Hindlimb muscle (tissue), 1 donor: ENCODE measurements at regions not wholly inside any gene's neighbourhood (a gene's known extent, or its start where the extent isn't known, plus 50 kb on each side); places are given as distances from the start of the nearest gene placed in this dataset.
A peak's percentile ranks its signal among the peaks of the same experiment; 100 is the strongest.
"Not testable (repeated sequence)": the region's sequence is repeated elsewhere in the genome, so short reads cannot be mapped to it uniquely, and the experiment has no call there.

Experiments
- DNase-seq: peaks from one replicate; pipeline ENCODE4 v3.0.0-alpha.2; 2013

DNA sequence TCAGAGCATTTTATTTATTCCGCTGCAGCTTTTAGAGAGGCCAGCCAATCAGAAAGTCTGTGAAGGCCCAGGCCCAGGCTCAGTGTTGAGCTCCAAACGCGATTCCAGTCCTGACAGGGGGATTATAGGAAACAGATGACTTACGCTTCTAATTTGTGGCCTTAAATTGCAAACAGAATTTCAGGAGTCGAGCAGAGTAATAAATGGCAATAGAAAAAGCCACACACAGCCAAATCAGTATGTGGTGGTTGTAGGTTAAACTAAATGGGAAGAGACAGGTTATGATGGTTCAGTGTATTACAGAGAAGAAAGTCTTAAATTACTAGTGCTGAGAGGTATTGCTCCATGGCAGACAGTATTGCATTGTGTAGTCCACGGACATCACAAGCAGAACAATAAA lies 131.0 kb upstream of the ZEB2 start:
- DNase-seq = no peak

GRCh38 chr2:144648837-144649465 lies 129.0 kb upstream of the ZEB2 start:
- DNase-seq = no peak

GRCh38 chr2:144645083-144645778 lies 125.3 kb upstream of the ZEB2 start:
- peak; percentile 12 for DNase-seq

- no peak for DNase-seq
These were observed 124.6 kb upstream of the ZEB2 start for GRCh38 chr2:144644549-144644948.

DNA sequence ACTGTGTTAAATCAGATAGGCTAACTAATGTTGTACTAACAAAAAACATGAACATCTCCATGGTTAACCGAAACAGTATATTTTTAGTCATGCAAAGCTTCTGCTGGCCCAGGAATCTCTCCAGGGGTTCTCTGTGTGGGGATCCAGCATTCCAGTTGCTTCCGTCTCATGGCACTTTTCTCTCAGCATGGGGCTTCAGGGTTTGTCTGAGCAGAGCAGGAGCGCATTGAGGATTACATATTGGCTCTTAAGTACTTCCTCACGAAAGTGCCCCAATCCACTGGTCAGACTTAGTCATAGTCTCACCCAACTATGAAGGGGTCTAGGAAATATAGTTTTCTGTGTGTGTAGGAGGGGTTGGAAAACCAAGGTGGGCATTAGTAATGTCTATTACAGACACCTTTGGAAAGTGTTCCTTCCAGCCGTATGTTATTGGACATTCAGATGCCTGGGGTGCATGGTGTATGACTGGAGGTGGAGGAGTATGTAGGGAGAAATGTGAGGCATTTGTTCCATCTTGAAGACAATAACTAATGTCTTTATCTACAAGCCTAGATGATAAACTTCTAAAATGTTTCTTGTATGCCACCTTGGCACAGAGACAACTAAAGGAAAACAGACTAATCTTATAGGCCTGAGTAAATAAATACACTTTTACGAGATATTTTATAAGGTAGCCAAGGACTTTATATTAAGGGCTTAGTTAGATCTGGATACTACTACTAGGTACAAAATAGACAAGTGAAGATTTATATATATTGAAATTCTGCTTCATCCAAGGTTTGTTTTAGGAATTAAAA lies 123.8 kb upstream of the ZEB2 start:
- no peak for DNase-seq

GRCh38 chr2:144642856-144643255 lies 122.9 kb upstream of the ZEB2 start:
- DNase-seq = no peak

GRCh38 chr2:144642131-144642530 lies 122.2 kb upstream of the ZEB2 start:
- DNase-seq = no peak

- not testable (repeated sequence) for DNase-seq
These were observed 118.3 kb upstream of the ZEB2 start for GRCh38 chr2:144638250-144638649.

DNA sequence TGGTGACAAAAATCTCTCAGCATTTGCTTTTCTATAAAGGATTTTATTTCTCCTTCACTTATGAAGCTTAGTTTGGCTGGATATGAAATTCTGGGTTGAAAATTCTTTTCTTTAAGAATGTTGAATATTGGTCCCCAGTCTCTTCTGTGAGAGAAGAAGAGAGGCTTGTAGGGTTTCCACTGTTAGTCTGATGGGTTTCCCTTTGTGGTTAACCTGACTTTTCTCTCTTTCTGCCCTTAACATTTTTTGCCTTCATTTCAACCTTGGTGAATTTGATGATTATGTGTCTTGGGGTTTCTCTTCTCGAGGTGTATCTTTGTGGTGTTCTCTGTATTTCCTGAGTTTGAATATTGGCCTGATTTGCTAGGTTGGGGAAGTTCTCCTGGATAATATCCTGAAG lies 116.9 kb upstream of the ZEB2 start:
- not testable (repeated sequence) for DNase-seq

DNA sequence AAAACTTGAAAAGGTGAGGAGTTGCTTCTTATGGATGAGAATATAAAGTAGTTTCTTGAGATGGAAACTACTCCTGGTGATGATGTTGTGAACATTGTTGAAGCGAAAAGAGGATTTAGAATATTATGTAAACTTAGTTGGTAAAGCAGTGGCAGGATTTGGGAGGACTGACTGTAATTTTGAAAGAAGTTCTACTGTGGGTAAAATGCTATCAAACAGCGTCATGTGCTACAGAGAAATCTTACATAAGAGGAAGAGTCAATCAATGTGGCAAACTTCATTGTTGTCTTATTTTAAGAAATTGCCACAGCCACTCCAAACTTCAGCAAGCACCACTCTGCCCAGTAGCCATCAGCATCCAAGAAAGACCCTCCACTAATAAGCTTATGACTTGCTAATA lies 112.9 kb upstream of the ZEB2 start:
- DNase-seq = no peak

- no peak for DNase-seq
These were observed 111.7 kb upstream of the ZEB2 start for GRCh38 chr2:144631636-144632035.

DNA sequence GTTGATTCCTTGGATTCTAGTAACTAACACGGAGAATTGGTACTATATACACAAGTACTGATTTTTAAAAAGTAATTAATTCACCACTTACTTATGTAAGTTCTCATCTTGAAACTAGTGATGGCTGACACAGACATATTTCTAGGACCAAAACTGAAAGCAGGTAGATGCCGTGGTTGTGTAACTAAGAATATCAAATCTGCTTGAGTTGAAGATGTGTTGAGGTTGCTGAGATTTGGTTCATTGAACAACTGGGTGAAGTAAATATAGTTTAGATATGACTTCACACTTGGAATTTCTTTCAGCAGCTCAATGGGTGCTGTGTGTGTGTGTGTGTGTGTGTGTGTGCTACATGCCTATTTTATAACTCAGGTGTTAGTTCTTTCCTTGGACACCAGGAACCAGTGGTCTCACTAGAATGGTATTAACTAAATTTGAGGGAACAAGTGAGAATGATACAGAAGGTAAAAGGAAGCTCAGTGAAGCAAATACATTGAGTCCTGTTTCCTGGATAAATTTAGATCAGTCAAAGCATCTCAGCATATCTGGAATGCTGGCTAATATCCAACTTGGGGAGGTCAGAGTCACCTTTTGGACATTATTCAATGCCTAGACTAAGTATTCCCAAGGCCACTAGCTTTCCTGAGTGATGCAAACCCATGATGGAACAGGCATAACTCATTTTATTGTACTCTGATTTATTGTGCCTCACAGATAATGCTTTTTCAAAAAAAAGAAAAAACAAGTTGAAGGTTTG lies 110.7 kb upstream of the ZEB2 start:
- DNase-seq = no peak

DNA sequence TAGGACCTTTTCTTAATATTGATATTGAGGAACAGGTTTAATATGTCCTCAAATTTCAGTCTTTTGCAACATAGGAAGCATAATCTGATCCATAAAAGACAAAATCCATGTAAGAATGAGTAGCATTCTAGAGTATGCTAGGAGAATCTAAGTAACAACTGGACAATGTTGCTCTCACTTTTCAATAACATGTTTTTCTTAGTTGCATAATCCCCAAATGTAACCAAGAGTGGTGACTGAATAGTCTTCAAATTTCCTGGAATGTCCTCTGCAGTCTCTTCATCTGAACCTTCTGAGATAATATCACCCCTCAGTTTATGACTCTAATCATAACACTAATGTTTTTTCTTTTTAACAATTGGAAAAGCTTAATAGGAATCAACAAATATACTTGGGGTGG lies 110.0 kb upstream of the ZEB2 start:
- DNase-seq = no peak

DNA sequence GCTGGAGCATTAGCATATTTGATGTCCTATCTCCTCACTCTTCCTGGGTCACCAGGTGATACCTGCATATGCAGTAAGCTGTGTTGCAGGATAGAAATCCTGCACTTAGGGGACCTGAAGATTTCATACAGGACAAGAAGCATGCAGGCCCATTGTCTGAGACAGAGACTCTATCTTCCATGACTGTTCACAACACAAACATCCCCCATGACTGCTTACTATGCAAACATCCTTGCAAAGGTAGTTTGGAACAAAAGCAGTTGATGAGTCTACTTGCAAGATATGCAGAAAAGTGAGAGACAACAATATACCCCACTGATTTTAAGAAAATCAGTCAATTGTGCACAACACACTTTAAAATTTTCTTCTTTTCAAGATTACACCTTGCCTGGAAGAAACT lies 108.6 kb upstream of the ZEB2 start:
- no peak for DNase-seq

- no peak for DNase-seq
These were observed 105.7 kb upstream of the ZEB2 start for GRCh38 chr2:144625626-144626025.

DNA sequence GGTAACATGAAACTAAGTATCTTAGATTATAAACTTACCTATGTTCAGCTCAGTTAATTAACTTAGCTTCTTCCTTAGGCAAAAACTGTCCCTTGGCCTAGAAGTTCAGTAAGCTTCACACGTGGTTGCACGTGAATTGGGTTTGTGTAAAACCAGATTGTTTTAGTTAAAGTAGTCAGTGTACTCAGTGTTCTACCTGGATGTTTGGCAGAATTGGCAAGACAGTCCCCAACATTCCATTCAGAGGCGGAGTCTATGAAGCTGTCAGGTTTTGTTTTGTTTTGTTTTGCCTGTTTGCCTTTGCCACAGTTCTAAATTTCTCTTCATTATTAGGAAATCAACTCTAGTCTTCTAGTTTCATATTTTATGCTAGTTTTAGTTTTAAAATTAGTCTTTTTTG lies 105.3 kb upstream of the ZEB2 start:
- no peak for DNase-seq

GRCh38 chr2:144624451-144624850 lies 104.5 kb upstream of the ZEB2 start:
- DNase-seq = no peak

- not testable (repeated sequence) for DNase-seq
These were observed 102.5 kb upstream of the ZEB2 start for GRCh38 chr2:144622373-144622772.

DNA sequence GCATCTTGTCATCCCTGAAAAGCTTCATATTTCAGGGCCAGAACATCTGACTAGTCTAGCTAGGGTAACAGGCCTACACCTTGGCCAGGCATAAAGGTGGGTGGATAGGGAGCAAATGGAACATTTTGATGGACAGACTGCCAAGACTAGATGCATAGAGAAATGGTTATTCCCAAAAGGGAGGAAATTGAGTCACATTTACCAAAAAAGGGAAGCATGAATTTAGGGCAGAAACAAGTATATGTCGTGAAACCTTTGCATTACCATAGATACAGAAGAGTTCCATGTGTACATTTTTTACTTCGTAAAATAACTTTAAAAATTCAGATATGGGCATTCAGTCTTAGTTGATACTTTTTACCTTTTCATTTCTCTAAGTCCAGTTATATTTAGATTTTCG lies 101.3 kb upstream of the ZEB2 start:
- no peak for DNase-seq

DNA sequence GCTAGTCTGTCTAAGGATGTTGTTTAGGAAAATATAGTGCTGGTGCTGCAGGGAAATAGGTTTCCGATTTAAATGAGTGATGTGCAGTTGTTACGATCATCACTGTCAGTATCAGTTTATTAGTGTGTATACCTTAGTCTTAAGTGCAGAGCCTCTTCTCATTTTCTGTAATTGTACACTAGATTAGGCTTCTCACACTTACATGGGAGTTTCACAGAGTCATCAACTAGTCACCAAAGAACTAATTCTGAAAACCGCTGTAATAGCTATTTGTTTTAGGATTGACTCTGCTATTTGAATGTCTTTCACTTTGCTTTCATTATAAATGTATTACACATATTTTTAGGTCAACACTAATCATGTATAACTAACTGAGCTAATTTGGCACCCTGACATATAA lies 99.8 kb upstream of the ZEB2 start:
- DNase-seq = no peak

GRCh38 chr2:144617171-144617570 lies 97.3 kb upstream of the ZEB2 start:
- not testable (repeated sequence) for DNase-seq

- no peak for DNase-seq
These were observed 96.1 kb upstream of the ZEB2 start for GRCh38 chr2:144615866-144616565.
